ENCODE measurements at regions not wholly inside any gene's neighbourhood (a gene's known extent, or its start where the extent isn't known, plus 50 kb on each side); places are given as distances from the start of the nearest gene placed in this dataset.

- Histone ChIP-seq H3K9ac (ENCODE audit: low read length) (peak overlapping the region; percentile 50; the same call in 1 of the 2 replicates), H3K4me3 (ENCODE audit: low read length) (no peak overlapping the region), H3F3A (ENCODE audit: low read length, unreplicated experiment) (peaks cover 11% of the 10 kb centered on the region), H3K4me2 (ENCODE audit: low read length) (peak overlapping the region; percentile 75; the same call in 1 of the 2 replicates), H3K27ac (ENCODE audit: low read length) (peak overlapping the region; percentile 94), H3K79me2 (ENCODE audit: low read length) (no peaks in the 10 kb centered on the region), H3K36me3 (ENCODE audit: low read depth, low read length) (no peaks in the 10 kb centered on the region), H3K9me2 (replicated peaks; ENCODE audit: low read length) (no peaks in the 10 kb centered on the region), H2AFZ (ENCODE audit: low read length) (no peak overlapping the region), H3K9me3 (ENCODE audit: low read length) (no peaks in the 10 kb centered on the region), H4K20me1 (ENCODE audit: low read length) (no peaks in the 10 kb centered on the region), H3K4me1 (ENCODE audit: insufficient read depth, low read length) (peaks cover 45% of the 10 kb centered on the region), H3K27me3 (ENCODE audit: low read length) (no peaks in the 10 kb centered on the region)
- DNase-seq (no peak), ATAC-seq (no peak)
- ChIA-PET CTCF (no interaction called here), POLR2A (ENCODE audit: unreplicated experiment) (no interaction called here)
- intact Hi-C loops (cut with micrococcal nuclease), result loop anchor here (2.0 to 5.0 kb wide), 3 partner anchors 43 to 180 kb away; partner anchors contain the start of gene TSC22D1
- TF ChIP-seq EZH2phosphoT487 (IDR thresholded peaks at IDR 0.05; ENCODE audit: borderline replicate concordance, low read length) (no peak), EZH2 (IDR thresholded peaks at IDR 0.05; ENCODE audit: low read length, unreplicated experiment) (no peak)
- TF ChIP-seq, protein P1, sequence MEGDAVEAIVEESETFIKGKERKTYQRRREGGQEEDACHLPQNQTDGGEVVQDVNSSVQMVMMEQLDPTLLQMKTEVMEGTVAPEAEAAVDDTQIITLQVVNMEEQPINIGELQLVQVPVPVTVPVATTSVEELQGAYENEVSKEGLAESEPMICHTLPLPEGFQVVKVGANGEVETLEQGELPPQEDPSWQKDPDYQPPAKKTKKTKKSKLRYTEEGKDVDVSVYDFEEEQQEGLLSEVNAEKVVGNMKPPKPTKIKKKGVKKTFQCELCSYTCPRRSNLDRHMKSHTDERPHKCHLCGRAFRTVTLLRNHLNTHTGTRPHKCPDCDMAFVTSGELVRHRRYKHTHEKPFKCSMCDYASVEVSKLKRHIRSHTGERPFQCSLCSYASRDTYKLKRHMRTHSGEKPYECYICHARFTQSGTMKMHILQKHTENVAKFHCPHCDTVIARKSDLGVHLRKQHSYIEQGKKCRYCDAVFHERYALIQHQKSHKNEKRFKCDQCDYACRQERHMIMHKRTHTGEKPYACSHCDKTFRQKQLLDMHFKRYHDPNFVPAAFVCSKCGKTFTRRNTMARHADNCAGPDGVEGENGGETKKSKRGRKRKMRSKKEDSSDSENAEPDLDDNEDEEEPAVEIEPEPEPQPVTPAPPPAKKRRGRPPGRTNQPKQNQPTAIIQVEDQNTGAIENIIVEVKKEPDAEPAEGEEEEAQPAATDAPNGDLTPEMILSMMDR (conservative IDR thresholded peaks at IDR 0.05; ENCODE audit: low read depth, low read length), result no peak
- BruUV-seq (replicated peaks), result no TSS peak
Measured at GRCh38 chr13:44757671-44758070, 181.5 kb upstream of the TSC22D1 start.

DNA sequence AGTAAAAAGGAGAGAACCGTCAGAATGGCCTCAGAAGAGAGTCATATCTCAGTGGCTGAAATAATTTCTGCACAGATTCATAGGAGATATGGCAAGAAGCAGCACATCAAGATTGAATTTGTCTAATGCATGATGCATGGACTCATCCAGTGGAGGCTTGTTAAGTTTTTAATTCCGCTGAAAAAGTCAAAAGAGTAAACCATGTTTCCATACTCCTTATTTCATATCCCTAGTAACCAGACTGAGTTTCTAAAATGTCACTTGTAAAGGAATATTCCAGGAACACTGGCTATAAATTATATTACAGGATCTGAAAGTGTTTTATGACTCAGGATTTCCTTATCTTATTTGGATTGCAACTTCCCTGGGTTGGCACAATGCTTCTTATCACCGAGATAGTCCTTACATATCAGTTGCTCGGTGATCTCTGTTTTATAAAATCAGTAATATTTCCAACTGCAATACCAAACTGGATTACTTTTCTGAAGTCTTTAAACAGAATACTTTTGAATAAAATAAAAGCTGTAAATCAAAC is 180.2 kb upstream of the TSC22D1 start:
- Histone ChIP-seq H3K4me3 (ENCODE audit: low read length) (no peak overlapping the region), H3K27ac (ENCODE audit: low read length) (peak overlapping the region; percentile 57), H3K9me3 (ENCODE audit: low read length) (no peaks in the 10 kb centered on the region), H3K4me2 (ENCODE audit: low read length) (peak overlapping the region; percentile 46), H3K4me1 (ENCODE audit: insufficient read depth, low read length) (peaks cover 45% of the 10 kb centered on the region), H4K20me1 (ENCODE audit: low read length) (no peaks in the 10 kb centered on the region), H3K79me2 (ENCODE audit: low read length) (no peaks in the 10 kb centered on the region), H3K27me3 (ENCODE audit: low read length) (no peaks in the 10 kb centered on the region), H3K9ac (ENCODE audit: low read length) (no peak overlapping the region; the same call in 1 of the 2 replicates), H2AFZ (ENCODE audit: low read length) (no peak overlapping the region), H3F3A (ENCODE audit: low read length, unreplicated experiment) (peaks cover 11% of the 10 kb centered on the region), H3K9me2 (replicated peaks; ENCODE audit: low read length) (no peaks in the 10 kb centered on the region), H3K36me3 (ENCODE audit: low read depth, low read length) (no peaks in the 10 kb centered on the region)
- TF ChIP-seq EZH2 (IDR thresholded peaks at IDR 0.05; ENCODE audit: low read length, unreplicated experiment) (no peak), EZH2phosphoT487 (IDR thresholded peaks at IDR 0.05; ENCODE audit: borderline replicate concordance, low read length) (no peak)
- TF ChIP-seq, protein P1 (conservative IDR thresholded peaks at IDR 0.05; ENCODE audit: low read depth, low read length), result no peak
- ATAC-seq (no peak), DNase-seq (no peak)
- intact Hi-C loops (cut with micrococcal nuclease), result loop anchor here (5.0 kb wide), 2 partner anchors 61 to 179 kb away; partner anchors contain the start of gene TSC22D1
- BruUV-seq (replicated peaks), result no TSS peak
- ChIA-PET CTCF (interaction anchor here (0.5 kb wide), 1 partner anchor 14 kb away, joined by 3 read pairs; no protein-coding TSS in a partner anchor), POLR2A (ENCODE audit: unreplicated experiment) (interaction anchor here (0.7 kb wide), 1 partner anchor 604 kb away, joined by 3 read pairs; no protein-coding TSS in a partner anchor)

GRCh38 chr13:44755872-44756271 is 179.7 kb upstream of the TSC22D1 start:
- BruUV-seq (replicated peaks), result no TSS peak
- Histone ChIP-seq H3K4me1 (ENCODE audit: insufficient read depth, low read length) (peaks cover 45% of the 10 kb centered on the region), H3K36me3 (ENCODE audit: low read depth, low read length) (no peaks in the 10 kb centered on the region), H3K9me2 (replicated peaks; ENCODE audit: low read length) (no peaks in the 10 kb centered on the region), H4K20me1 (ENCODE audit: low read length) (no peaks in the 10 kb centered on the region), H3K27me3 (ENCODE audit: low read length) (no peaks in the 10 kb centered on the region), H3K4me3 (ENCODE audit: low read length) (no peak overlapping the region), H3K9ac (ENCODE audit: low read length) (no peak overlapping the region; the same call in 1 of the 2 replicates), H3K79me2 (ENCODE audit: low read length) (no peaks in the 10 kb centered on the region), H3K9me3 (ENCODE audit: low read length) (no peaks in the 10 kb centered on the region), H3F3A (ENCODE audit: low read length, unreplicated experiment) (peaks cover 11% of the 10 kb centered on the region), H3K27ac (ENCODE audit: low read length) (peak overlapping the region; percentile 57), H3K4me2 (ENCODE audit: low read length) (peak overlapping the region; percentile 46), H2AFZ (ENCODE audit: low read length) (no peak overlapping the region; the same call in 1 of the 2 replicates)
- DNase-seq (peak; percentile 64), ATAC-seq (no peak; the same call in 1 of the 2 replicates)
- TF ChIP-seq EZH2 (IDR thresholded peaks at IDR 0.05; ENCODE audit: low read length, unreplicated experiment), result no peak
- POLR2A ChIA-PET (ENCODE audit: unreplicated experiment), result interaction anchor here (0.6 kb wide), 1 partner anchor 43 kb away, joined by 4 read pairs; no protein-coding TSS in a partner anchor
- CTCF ChIA-PET, result no interaction called here
- intact Hi-C loops (cut with micrococcal nuclease), result loop anchor here (5.0 kb wide), 2 partner anchors 61 to 179 kb away; partner anchors contain the start of gene TSC22D1

Data from PC-3 (cell line).